ENCODE measurements at regions not wholly inside any gene's neighbourhood (a gene's known extent, or its start where the extent isn't known, plus 50 kb on each side); places are given as distances from the start of the nearest gene placed in this dataset.
A peak's percentile ranks its signal among the peaks of the same experiment; 100 is the strongest.

DNA sequence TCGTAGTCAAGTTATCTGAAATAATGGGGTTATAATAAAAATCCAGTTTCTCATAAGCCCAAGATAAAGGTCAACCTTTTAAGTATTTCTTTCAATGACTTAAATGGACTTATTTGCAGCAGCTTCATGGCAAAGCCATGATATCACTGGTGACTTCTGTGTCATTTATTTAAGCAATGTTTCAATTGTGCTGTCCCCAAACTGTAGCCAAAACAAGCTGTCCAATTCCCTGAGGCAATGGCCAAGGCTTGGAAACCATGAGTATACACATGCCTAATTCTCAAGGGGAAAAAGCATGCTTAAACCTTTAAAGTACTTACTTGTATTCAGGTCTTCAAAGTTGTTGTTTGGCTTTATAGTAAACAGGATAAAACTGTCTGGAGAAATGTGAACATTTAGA is 376.4 kb upstream of the TNC start:
- no peak for DNase-seq

- no peak for DNase-seq
Measured at GRCh38 chr9:115495052-115495635, 377.2 kb upstream of the TNC start.

- no peak for DNase-seq
Measured at GRCh38 chr9:115495836-115496235, 377.9 kb upstream of the TNC start.

DNA sequence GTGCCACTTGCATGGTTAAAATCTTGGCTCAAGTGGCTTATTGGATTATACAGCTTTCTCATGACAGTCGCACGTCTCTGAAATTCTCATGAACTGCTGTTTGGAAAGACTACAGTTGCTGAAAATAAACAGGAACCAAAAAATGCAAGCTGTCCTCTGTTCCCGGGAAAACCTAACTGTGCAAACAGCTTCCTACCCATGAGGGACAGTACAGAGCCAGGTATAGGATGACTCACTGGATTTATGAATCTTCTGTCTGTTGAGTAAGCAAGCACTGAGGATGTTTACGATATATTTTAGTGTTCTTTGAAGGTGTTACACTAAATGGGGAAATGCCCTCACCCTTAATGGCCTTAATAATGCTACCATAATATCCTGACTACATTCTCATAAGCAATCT is 380.3 kb upstream of the TNC start:
- DNase-seq: no peak

GRCh38 chr9:115507148-115507547 is 389.2 kb upstream of the TNC start:
- DNase-seq: peak; percentile 20

- DNase-seq: peak; percentile 95
Measured at GRCh38 chr9:115513148-115513547, 395.2 kb upstream of the TNC start.

DNA sequence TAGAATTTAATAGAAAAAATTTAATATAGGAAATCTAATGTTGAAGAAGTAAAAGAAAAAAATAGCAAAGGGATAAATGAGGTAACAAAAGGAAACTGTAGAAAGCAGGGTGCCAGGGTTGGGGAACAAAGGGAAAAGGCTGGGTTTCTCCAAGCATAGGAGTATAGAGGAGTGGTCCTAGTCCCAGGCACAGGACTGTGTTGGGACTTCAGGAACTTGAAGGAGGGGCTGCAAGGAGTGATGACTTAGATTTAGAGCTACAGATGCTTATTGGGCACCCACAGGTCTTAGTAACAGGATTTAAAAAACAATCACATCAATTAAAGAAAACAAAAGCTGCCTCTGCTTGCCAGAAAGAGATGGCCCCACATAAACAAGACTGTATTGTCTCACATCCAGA is 396.5 kb upstream of the TNC start:
- no peak for DNase-seq

- no peak for DNase-seq
Measured at GRCh38 chr9:115517335-115518075, 399.5 kb upstream of the TNC start.

DNA sequence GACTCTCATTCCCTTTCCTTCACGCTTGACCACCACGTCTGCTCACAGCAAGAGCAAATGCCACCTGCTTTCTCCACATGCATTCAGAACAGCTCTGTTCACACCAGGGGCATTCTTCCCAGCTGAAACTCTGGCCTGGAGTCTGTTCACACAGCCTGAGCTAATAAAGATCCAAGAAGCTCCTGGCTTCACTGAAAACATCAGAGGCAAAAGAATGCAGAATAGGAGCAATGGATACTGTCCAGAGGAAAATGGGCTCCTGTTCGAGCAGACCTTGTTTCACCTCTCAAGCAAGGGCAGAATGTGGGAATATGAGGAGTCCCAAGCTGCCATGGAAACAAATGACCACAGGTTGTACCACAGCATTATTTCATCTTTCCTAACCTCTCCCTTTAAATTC is 402.7 kb upstream of the TNC start:
- no peak for DNase-seq

- peak; percentile 84 for DNase-seq
Measured at GRCh38 chr9:115522912-115523311, 405.0 kb upstream of the TNC start.

DNA sequence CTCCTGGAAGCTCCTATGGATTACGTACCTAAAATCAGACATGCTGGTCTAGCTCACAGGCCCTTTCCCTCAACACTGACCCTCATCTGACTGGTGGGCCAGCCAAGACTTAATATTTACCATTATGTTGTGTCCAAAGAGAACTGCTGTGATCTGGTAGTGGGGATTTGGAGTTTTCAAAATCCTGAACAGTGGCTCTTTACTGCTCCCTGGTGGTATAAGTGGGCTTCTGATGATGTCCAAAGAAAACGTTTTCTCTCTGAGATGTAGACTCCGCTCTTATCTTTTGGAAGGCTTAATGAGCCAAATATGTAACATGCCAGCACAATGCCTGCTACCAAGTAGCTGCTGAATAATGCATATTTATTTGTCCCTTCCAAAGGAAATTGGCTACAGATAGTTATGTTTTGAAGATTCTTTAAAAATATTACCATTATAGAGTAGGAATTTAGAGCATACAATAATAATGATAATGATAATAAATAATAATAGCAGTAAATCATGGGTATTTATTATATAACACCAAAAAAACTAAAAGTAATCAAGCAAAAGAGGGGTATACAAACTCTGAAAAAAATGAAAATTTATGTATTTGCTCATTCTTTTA is 406.6 kb upstream of the TNC start:
- DNase-seq: peak; percentile 21

GRCh38 chr9:115525111-115526058 is 407.4 kb upstream of the TNC start:
- DNase-seq: no peak

- no peak for DNase-seq
Measured at GRCh38 chr9:115531410-115532125, 413.6 kb upstream of the TNC start.

DNA sequence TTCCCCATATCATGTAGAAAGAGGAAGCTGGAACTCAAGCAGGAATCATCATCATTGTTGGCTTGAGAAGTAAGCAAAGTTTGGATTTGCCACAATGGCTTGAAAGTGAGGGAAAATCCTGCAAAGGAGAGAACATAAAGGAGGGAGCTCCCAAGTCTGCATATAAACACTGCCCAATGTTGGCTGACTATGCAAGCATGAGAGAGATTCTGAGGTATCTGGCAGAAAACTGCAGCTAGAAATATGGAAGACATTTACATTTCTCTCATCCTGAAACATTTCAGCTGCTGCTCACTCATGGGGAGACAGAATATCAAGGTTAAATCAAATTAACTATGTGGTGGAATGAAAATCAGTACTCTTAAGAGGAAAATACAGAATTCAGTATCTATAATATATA is 415.6 kb upstream of the TNC start:
- no peak for DNase-seq

DNA sequence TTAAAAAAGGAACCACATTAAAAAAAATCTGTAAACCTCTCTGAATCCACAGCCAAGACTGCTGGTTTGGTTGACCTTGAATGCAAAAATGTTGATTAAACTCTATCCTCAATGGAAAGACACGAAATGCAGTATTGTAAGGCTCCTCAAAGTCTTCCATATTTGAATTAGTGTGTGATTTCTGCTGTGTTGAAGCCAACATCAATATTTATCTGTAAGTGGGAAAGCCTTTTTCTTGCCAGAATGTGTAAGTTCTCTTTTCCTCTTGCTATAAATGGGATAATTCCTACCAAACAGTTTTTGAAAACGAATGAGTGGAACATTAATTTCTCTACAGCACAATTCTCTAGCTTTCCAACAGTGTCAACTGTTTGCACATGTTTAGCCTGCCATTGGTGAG is 422.1 kb upstream of the TNC start:
- DNase-seq: no peak

DNA sequence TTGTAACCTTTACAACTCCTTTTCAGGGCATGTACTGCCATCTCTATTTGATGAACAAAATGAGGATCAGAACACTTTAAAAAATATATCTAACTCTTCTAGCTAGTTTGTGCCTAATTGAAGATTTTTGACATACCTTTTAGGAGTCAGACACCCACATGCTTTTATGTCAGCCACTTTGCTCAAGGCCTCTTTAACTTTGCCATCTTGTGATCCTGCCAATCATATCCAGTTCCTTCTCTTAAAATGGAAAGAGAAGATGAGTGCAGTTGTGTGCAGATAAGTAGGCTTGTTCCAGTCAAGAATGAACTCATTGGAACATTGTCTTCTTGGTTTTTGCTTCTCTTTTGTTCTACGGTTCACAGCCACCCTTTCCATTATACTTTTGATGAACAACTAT is 425.6 kb upstream of the TNC start:
- DNase-seq: no peak

DNA sequence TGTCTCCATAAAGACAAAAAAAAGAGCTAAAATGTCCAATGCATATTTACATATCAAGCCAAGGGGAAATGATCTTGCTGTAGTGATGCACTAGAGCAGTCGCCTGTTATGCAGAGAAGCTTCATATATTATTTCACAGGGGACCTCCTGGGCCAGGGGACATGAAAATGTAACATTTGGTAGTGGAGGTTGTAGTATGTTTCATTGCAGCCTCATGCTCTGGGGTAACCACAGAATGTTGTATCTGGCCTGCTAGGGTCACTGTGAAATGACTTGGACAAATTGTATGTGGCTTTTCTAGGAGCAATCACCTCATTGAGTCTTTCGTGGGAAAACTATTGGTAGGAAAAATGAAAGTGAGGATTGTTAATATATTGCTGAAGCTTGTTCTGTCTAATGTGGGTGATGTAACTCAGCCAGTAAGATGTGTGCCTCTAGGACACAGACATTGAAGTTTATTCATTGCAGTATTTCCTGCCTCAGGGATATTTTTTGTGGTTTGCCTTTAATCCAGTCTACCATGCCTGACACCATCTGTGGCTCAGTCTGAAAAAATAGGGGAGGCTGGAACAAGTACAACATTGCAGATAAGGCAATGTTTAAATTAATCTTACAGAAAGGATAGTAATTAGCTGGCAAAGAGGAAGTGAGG is 430.8 kb upstream of the TNC start:
- DNase-seq: no peak

GRCh38 chr9:115551396-115551795 is 433.4 kb upstream of the TNC start:
- no peak for DNase-seq

DNA sequence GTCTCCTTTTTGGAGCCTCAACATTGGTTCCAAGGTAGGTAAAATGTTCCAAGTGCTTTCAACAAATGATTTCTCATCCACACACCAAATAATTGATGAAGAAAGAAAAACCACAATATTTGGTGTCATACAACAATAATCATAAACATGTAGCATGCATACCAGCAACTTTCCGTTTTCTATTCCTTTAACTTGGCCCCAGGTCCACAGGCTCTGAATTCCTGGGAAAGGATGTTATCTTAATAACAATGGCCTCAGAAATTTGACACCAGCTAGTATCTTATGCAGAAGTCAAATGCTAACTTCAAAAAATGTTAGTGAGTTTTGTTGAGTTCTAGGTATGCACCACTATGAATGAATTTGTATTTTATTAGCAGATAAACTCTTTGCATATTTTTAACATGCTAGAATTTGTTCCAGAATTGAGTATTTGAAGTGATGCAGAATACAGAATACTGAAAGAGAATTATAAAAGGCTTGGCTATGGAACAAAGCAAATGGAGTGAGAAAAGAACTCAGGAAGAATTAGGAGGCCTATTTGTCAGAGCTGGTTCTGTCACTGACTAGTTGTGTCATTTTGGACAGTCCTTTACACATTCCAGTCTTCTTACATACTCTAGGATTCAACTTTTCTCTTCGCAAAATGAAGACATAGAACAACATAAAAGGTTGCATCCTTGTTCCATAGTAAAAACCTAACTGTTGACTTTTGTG is 435.3 kb upstream of the TNC start:
- no peak for DNase-seq

GRCh38 chr9:115556432-115556831 is 438.5 kb upstream of the TNC start:
- no peak for DNase-seq

- DNase-seq: no peak
Measured at GRCh38 chr9:115575147-115575546, 457.2 kb upstream of the TNC start.

- peak; percentile 38 for DNase-seq
Measured at GRCh38 chr9:115585458-115585857, 467.5 kb upstream of the TNC start.
